ENCODE measurements at regions not wholly inside any gene's neighbourhood (a gene's known extent, or its start where the extent isn't known, plus 50 kb on each side); places are given as distances from the start of the nearest gene placed in this dataset.

DNA sequence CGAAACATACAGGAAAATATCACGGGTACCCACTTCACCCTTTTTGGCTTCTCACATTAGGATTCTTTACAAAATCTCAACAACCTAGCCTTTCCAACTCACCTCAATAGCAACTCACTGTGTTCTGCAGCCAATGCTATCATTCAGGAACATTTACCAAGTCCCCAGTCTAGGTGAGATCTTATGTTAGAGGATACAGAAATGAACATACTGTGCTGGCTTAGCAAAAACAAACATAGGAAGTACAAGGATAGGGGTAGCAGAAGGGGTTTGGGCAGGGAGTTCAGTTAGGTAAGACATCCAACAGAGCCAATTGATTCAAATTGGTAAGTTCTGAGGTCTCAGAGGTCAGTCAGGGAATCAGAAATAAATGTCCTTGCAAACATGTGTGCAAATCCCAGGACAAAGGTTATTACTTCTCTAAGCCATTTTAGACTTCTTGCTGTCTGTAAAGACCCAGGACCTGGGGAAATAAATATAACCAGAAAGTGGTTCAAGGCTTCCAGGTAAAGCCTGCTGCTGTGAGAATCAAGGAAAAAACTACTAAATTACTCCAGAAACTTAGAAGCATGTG, 556.3 kb upstream of the CHAC2 start:
- no peak for TF ChIP-seq POLR2AphosphoS5 (IDR thresholded peaks at IDR 0.05)
- TF ChIP-seq, protein P1, sequence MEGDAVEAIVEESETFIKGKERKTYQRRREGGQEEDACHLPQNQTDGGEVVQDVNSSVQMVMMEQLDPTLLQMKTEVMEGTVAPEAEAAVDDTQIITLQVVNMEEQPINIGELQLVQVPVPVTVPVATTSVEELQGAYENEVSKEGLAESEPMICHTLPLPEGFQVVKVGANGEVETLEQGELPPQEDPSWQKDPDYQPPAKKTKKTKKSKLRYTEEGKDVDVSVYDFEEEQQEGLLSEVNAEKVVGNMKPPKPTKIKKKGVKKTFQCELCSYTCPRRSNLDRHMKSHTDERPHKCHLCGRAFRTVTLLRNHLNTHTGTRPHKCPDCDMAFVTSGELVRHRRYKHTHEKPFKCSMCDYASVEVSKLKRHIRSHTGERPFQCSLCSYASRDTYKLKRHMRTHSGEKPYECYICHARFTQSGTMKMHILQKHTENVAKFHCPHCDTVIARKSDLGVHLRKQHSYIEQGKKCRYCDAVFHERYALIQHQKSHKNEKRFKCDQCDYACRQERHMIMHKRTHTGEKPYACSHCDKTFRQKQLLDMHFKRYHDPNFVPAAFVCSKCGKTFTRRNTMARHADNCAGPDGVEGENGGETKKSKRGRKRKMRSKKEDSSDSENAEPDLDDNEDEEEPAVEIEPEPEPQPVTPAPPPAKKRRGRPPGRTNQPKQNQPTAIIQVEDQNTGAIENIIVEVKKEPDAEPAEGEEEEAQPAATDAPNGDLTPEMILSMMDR (IDR thresholded peaks at IDR 0.05), result no peak

All from transverse colon (tissue), 4 donors.